BE2C (cell line): ENCODE measurements at regions not wholly inside any gene's neighbourhood (a gene's known extent, or its start where the extent isn't known, plus 50 kb on each side); places are given as distances from the start of the nearest gene placed in this dataset.

Experiments
- DNase-seq: peaks from one replicate; pipeline ENCODE4 v3.0.0-alpha.2; 2020
- H3K27me3 ChIP-seq: fragments of 250-450 bp; sonication (Bioruptor Pico); 2 replicates; pipeline ENCODE4 v1.5.1; 2020; ENCODE audit warnings: mild to moderate bottlenecking
- H3K36me3 ChIP-seq: fragments of 250-450 bp; sonication (Bioruptor Pico); 2 replicates; pipeline ENCODE4 v1.5.1; 2020; ENCODE audit warnings: mild to moderate bottlenecking
- H3K4me1 ChIP-seq: fragments of 250-450 bp; sonication (Bioruptor Pico); 2 replicates; pipeline ENCODE4 v1.5.1; 2020
- H3K4me3 ChIP-seq: 2 replicates; pipeline ENCODE4 v1.5.1; 2011; ENCODE audit warnings: low read depth, low read length
- H3K9me3 ChIP-seq: fragments of 250-450 bp; sonication (Bioruptor Pico); 2 replicates; pipeline ENCODE4 v1.5.1; 2020
- CTCF ChIP-seq: IDR thresholded peaks from 2 replicates; pipeline ENCODE4 v1.5.1; 2012; ENCODE audit warnings: mild to moderate bottlenecking, low read depth, low read length

- Histone ChIP-seq H3K9me3 (no peaks in the 10 kb centered on the region), H3K4me1 (no peaks in the 10 kb centered on the region; the same call in 1 of the 2 replicates), H3K36me3 (no peaks in the 10 kb centered on the region), H3K4me3 (no peak overlapping the region), H3K27me3 (no peaks in the 10 kb centered on the region)
- TF ChIP-seq CTCF, result no peak
- DNase-seq, result no peak
Measured at GRCh38 chr5:96013254-96013653, 51.6 kb upstream of the ELL2 start.

DNA sequence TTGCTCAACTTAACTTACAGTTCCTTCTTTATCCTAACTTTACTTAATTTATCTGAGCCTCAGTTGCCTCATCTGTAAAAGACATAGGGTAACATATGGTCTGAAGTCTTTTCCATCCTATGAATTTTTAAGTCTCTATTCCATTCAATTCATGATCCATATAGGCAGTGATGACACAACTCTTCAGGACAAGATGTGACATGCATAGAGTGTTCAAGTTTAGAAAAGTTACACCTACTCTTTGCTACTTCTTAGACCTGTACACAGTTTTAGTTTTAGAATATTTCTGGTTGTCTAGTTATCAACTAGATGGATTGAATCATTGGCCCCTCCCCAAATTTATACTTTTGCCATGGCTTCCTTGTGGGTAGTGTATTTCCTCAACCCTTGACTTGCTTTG is 50.7 kb upstream of the ELL2 start:
- Histone ChIP-seq H3K9me3 (no peaks in the 10 kb centered on the region), H3K27me3 (no peaks in the 10 kb centered on the region), H3K4me1 (no peaks in the 10 kb centered on the region; the same call in 1 of the 2 replicates), H3K36me3 (no peaks in the 10 kb centered on the region), H3K4me3 (no peak overlapping the region)
- DNase-seq, result no peak
- no peak for TF ChIP-seq CTCF
